Trophoblast cell (in vitro differentiated cells and primary cell): ENCODE measurements at regions not wholly inside any gene's neighbourhood (a gene's known extent, or its start where the extent isn't known, plus 50 kb on each side); places are given as distances from the start of the nearest gene placed in this dataset.

Experiments
- DNase-seq, 2 donors: peaks; one replicate each; pipeline ENCODE4 v3.0.0-alpha.2; 2016
- H2AFZ ChIP-seq: 2 replicates; pipeline ENCODE4 v1.6.1; 2013; ENCODE audit warnings: low read length, moderate library complexity, mild to moderate bottlenecking; ENCODE audit not compliant: insufficient read depth, poor library complexity
- H2AK5ac ChIP-seq: 2 replicates; pipeline ENCODE4 v1.6.1; 2013; ENCODE audit warnings: mild to moderate bottlenecking, low read length
- H2BK120ac ChIP-seq: 2 replicates; pipeline ENCODE4 v1.6.1; 2013; ENCODE audit warnings: low read length, mild to moderate bottlenecking, moderate library complexity; ENCODE audit not compliant: insufficient read depth, poor library complexity
- H2BK12ac ChIP-seq: 2 replicates; pipeline ENCODE4 v1.6.1; 2013; ENCODE audit warnings: mild to moderate bottlenecking, low read length, moderate library complexity
- H2BK5ac ChIP-seq: 2 replicates; pipeline ENCODE4 v1.6.1; 2013; ENCODE audit warnings: low read length, low read depth, moderate library complexity, mild to moderate bottlenecking; ENCODE audit not compliant: poor library complexity
- H3K14ac ChIP-seq: 2 replicates; pipeline ENCODE4 v1.6.1; 2013; ENCODE audit warnings: mild to moderate bottlenecking, low read length
- H3K18ac ChIP-seq: 2 replicates; pipeline ENCODE4 v1.6.1; 2013; ENCODE audit warnings: mild to moderate bottlenecking, low read length
- H3K23ac ChIP-seq: 2 replicates; pipeline ENCODE4 v1.6.1; 2013; ENCODE audit warnings: low read length
- H3K27ac ChIP-seq: 2 replicates; pipeline ENCODE4 v1.5.1; 2013; ENCODE audit warnings: low read depth, mild to moderate bottlenecking, inconsistent platforms, low read length, moderate library complexity
- H3K27me3 ChIP-seq: 2 replicates; pipeline ENCODE4 v1.6.1; 2013; ENCODE audit warnings: inconsistent platforms, mild to moderate bottlenecking, low read length, moderate library complexity; ENCODE audit not compliant: insufficient read depth
- H3K36me3 ChIP-seq, 2 experiments: 1 replicate in 1 of 2; 2 replicates in 1 of 2; pipeline ENCODE4 v1.6.1; 2013; ENCODE audit warnings: low read length in 2 of 2, mild to moderate bottlenecking in 2 of 2, moderate library complexity in 1 of 2; ENCODE audit not compliant: insufficient read depth in 2 of 2, control insufficient read depth in 1 of 2
- H3K4ac ChIP-seq: 2 replicates; pipeline ENCODE4 v1.6.1; 2013; ENCODE audit warnings: low read depth, mild to moderate bottlenecking, low read length, moderate library complexity
- H3K4me1 ChIP-seq, 2 experiments: 1 replicate in 1 of 2; 2 replicates in 1 of 2; pipeline ENCODE4 v1.6.1; 2013; ENCODE audit warnings: low read length in 2 of 2, mild to moderate bottlenecking in 2 of 2, moderate library complexity in 1 of 2; ENCODE audit not compliant: insufficient read depth in 2 of 2, control insufficient read depth in 1 of 2
- H3K4me2 ChIP-seq: 2 replicates; pipeline ENCODE4 v1.6.1; 2013; ENCODE audit warnings: inconsistent platforms, mild to moderate bottlenecking, low read length, moderate library complexity
- H3K4me3 ChIP-seq: 2 replicates; pipeline ENCODE4 v1.5.1; 2013; ENCODE audit warnings: mild to moderate bottlenecking, low read depth, low read length, inconsistent platforms
- H3K79me1 ChIP-seq: one replicate; pipeline ENCODE4 v1.6.1; 2013; ENCODE audit warnings: low read length
- H3K79me2 ChIP-seq: 2 replicates; pipeline ENCODE4 v1.6.1; 2013; ENCODE audit warnings: low read length, mild to moderate bottlenecking; ENCODE audit not compliant: control insufficient read depth, insufficient read depth, poor library complexity
- H3K9ac ChIP-seq: 2 replicates; pipeline ENCODE4 v1.6.1; 2013; ENCODE audit warnings: mild to moderate bottlenecking, low read length
- H3K9me3 ChIP-seq: 2 replicates; pipeline ENCODE4 v1.6.1; 2013; ENCODE audit warnings: low read depth, mild to moderate bottlenecking, control low read depth, inconsistent platforms, low read length; ENCODE audit not compliant: insufficient read depth
- H4K12ac ChIP-seq: 2 replicates; pipeline ENCODE4 v1.6.1; 2013; ENCODE audit warnings: low read depth, mild to moderate bottlenecking, low read length, moderate library complexity
- H4K8ac ChIP-seq: 2 replicates; pipeline ENCODE4 v1.6.1; 2013; ENCODE audit warnings: low read depth, mild to moderate bottlenecking, low read length, moderate library complexity
- H4K91ac ChIP-seq: one replicate; pipeline ENCODE4 v1.6.1; 2013; ENCODE audit warnings: low read depth, mild to moderate bottlenecking, low read length, moderate library complexity
- WGBS: extraction: QIAGEN DNeasy Blood & Tissue Kit; methylation state at CpG from one replicate; pipeline ENCODE4 v1.1.7; 2013; ENCODE audit warnings: missing lambda C conversion rate; ENCODE audit not compliant: insufficient read length, insufficient coverage; ENCODE audit errors: extremely low coverage; 5-methylcytosine and 5-hydroxymethylcytosine counted together

- Histone ChIP-seq H3K9ac (no peak overlapping the region), H4K12ac (no peak overlapping the region), H3K79me2 (peaks cover 12% of the 10 kb centered on the region)
Measured at GRCh38 chr5:74562122-74562521, 78.4 kb downstream of the ENC1 start.

GRCh38 chr5:74560245-74560644 lies 80.3 kb downstream of the ENC1 start:
- Histone ChIP-seq H3K23ac (no peak overlapping the region), H3K27me3 (no peaks in the 10 kb centered on the region), H3K4me1 (peaks cover 14 to 26% of the 10 kb centered on the region in 2 experiments)

More at GRCh38 chr5:74562122-74562521, 78.4 kb downstream of the ENC1 start:
- H3K79me1 ChIP-seq = peaks cover 35% of the 10 kb centered on the region
- no peak overlapping the region for H2BK12ac ChIP-seq
- H2AFZ ChIP-seq = no peak overlapping the region
- H4K8ac ChIP-seq = no peak overlapping the region
- H3K4ac ChIP-seq = no peak overlapping the region
- no peak overlapping the region for H3K4me2 ChIP-seq
- H3K14ac ChIP-seq = no peak overlapping the region
- H2AK5ac ChIP-seq = no peak overlapping the region
- H3K18ac ChIP-seq = no peak overlapping the region
- H3K9me3 ChIP-seq = no peaks in the 10 kb centered on the region
- no peak overlapping the region for H3K4me3 ChIP-seq
- H3K4me1 ChIP-seq = peaks cover 21% of the 10 kb centered on the region in 2 experiments
- H3K36me3 ChIP-seq = no peaks in the 10 kb centered on the region
- no peak overlapping the region for H4K91ac ChIP-seq
- H2BK120ac ChIP-seq = no peak overlapping the region
- H3K27ac ChIP-seq = no peak overlapping the region
- no CpG with 5 or more reads among the region's 5 CpGs for WGBS
- H3K27me3 ChIP-seq = no peaks in the 10 kb centered on the region
- H3K23ac ChIP-seq = no peak overlapping the region
- no peak overlapping the region for H2BK5ac ChIP-seq
- no peak for DNase-seq

GRCh38 chr5:74556631-74557595 lies 83.6 kb downstream of the ENC1 start:
- Histone ChIP-seq H3K9ac (no peak overlapping the region), H3K4ac (peak overlapping the region; percentile 75), H4K8ac (peak overlapping the region; percentile 90), H4K12ac (no peak overlapping the region), H3K36me3 (no peaks in the 10 kb centered on the region), H3K4me2 (peak overlapping the region; percentile 23), H2AK5ac (no peak overlapping the region), H2AFZ (no peak overlapping the region), H2BK5ac (peak overlapping the region; percentile 99), H3K79me1 (peaks cover 62% of the 10 kb centered on the region), H3K18ac (peak overlapping the region; percentile 33), H2BK12ac (peak overlapping the region; percentile 42), H3K4me3 (no peak overlapping the region), H4K91ac (peak overlapping the region; percentile 99), H2BK120ac (peak overlapping the region; percentile 100), H3K23ac (no peak overlapping the region), H3K27me3 (no peaks in the 10 kb centered on the region), H3K4me1 (peaks cover 14 to 34% of the 10 kb centered on the region in 2 experiments), H3K14ac (peak overlapping the region; percentile 64), H3K79me2 (peaks cover 14% of the 10 kb centered on the region), H3K27ac (peak overlapping the region; percentile 97), H3K9me3 (no peaks in the 10 kb centered on the region)
- DNase-seq = peak; percentile 85 to 96
- WGBS = no CpG with 5 or more reads among the region's 6 CpGs

More at GRCh38 chr5:74560245-74560644, 80.3 kb downstream of the ENC1 start:
- Histone ChIP-seq H3K14ac (peak overlapping the region; percentile 88), H3K4ac (peak overlapping the region; percentile 59), H3K4me3 (no peak overlapping the region), H2BK12ac (peak overlapping the region; percentile 99), H3K9me3 (no peaks in the 10 kb centered on the region), H2BK5ac (peak overlapping the region; percentile 82), H2AFZ (no peak overlapping the region), H3K36me3 (no peaks in the 10 kb centered on the region), H3K79me1 (peaks cover 43% of the 10 kb centered on the region), H2BK120ac (peak overlapping the region; percentile 63), H4K8ac (peak overlapping the region; percentile 43), H4K91ac (peak overlapping the region; percentile 88), H3K79me2 (peaks cover 14% of the 10 kb centered on the region), H3K9ac (no peak overlapping the region), H3K4me2 (no peak overlapping the region), H3K27ac (no peak overlapping the region), H3K18ac (peak overlapping the region; percentile 70), H2AK5ac (peak overlapping the region; percentile 93), H4K12ac (no peak overlapping the region)
- no peak for DNase-seq

GRCh38 chr5:74556006-74556405 lies 84.5 kb downstream of the ENC1 start:
- no peak overlapping the region for H4K12ac ChIP-seq
- no peak overlapping the region for H3K9ac ChIP-seq
- WGBS = no CpG with 5 or more reads among the region's 3 CpGs

More at GRCh38 chr5:74556006-74556405, 84.5 kb downstream of the ENC1 start:
- Histone ChIP-seq H3K4me2 (no peak overlapping the region), H3K23ac (no peak overlapping the region), H3K27me3 (no peaks in the 10 kb centered on the region), H4K8ac (no peak overlapping the region), H3K4ac (no peak overlapping the region), H3K27ac (peak overlapping the region; percentile 97), H3K4me3 (no peak overlapping the region), H3K18ac (no peak overlapping the region), H3K79me1 (peaks cover 65% of the 10 kb centered on the region), H2BK120ac (peak overlapping the region; percentile 27), H3K4me1 (peaks cover 14 to 36% of the 10 kb centered on the region in 2 experiments), H2BK12ac (peak overlapping the region; percentile 5), H3K36me3 (no peaks in the 10 kb centered on the region), H2AK5ac (no peak overlapping the region), H3K9me3 (no peaks in the 10 kb centered on the region), H4K91ac (peak overlapping the region; percentile 52), H2AFZ (no peak overlapping the region), H3K14ac (peak overlapping the region; percentile 7), H2BK5ac (peak overlapping the region; percentile 49), H3K79me2 (peaks cover 14% of the 10 kb centered on the region)
- no peak for DNase-seq
